Activated CD8-positive, alpha-beta T cell treated with anti-CD3 and anti-CD28 coated beads for 36 hours (primary cell): ENCODE measurements at regions not wholly inside any gene's neighbourhood (a gene's known extent, or its start where the extent isn't known, plus 50 kb on each side); places are given as distances from the start of the nearest gene placed in this dataset.

ENCODE experiments used
- ATAC-seq: fragments of 200-7000 bp; cut with Tn5 transposase; one replicate; pipeline ENCODE4 v1.10.0; 2021; ENCODE audit warnings: mild to moderate bottlenecking, moderate library complexity
- CTCF ChIA-PET: fragments of 350-600 bp; sonication (Branson Sonifier 250); formaldehyde crosslinking; loops from one replicate; lab custom pipeline; 2021; ENCODE audit warnings: antibody characterized with exemption; lab: Charles Lee
- POLR2A ChIA-PET: fragments of 350-600 bp; sonication (Branson Sonifier 250); formaldehyde crosslinking; loops from one replicate; lab custom pipeline; 2021; ENCODE audit warnings: antibody characterized with exemption; lab: Charles Lee
- DNase-seq: peaks from one replicate; pipeline ENCODE4 v3.0.0-alpha.2; 2020
- H3K27ac Mint-ChIP-seq: one replicate; pipeline ENCODE4 v1.8.0; 2021; ENCODE audit warnings: mild to moderate bottlenecking, mixed read lengths
- H3K27me3 Mint-ChIP-seq: one replicate; pipeline ENCODE4 v1.8.0; 2021; ENCODE audit warnings: mixed read lengths
- H3K36me3 Mint-ChIP-seq: one replicate; pipeline ENCODE4 v1.8.0; 2021; ENCODE audit warnings: low read depth, mixed read lengths
- H3K4me1 Mint-ChIP-seq: one replicate; pipeline ENCODE4 v1.8.0; 2021; ENCODE audit warnings: low read depth, mixed read lengths
- H3K4me3 Mint-ChIP-seq: one replicate; pipeline ENCODE4 v1.8.0; 2021; ENCODE audit warnings: mild to moderate bottlenecking, moderate library complexity, mixed read lengths
- H3K9me3 Mint-ChIP-seq: one replicate; pipeline ENCODE4 v1.8.0; 2021; ENCODE audit warnings: mixed read lengths
- CTCF ChIP-seq: fragments of 200-600 bp; IDR thresholded peaks from one replicate; pipeline ENCODE4 v1.8.0; 2022; ENCODE audit warnings: antibody characterized with exemption, mild to moderate bottlenecking
- intact Hi-C: fragments of 100-400 bp; cut with micrococcal nuclease; formaldehyde crosslinking; loops from one replicate; pipeline ENCODE4 v1.10.0; 2022

GRCh38 chr3:157606011-157606851 is 103.0 kb upstream of the VEPH1 start:
- CTCF ChIA-PET: interaction anchor here (0.6 to 2.4 kb wide), 33 partner anchors 8 to 1185 kb away, joined by 3 to 9 read pairs (median 4); no protein-coding TSS in a partner anchor
- ATAC-seq (peak; percentile 98), DNase-seq (peak; percentile 83)
- no peak overlapping the region for H3K27ac Mint-ChIP-seq
- peak; percentile 78 for TF ChIP-seq CTCF
- peaks cover 3% of the 10 kb centered on the region for H3K4me1 Mint-ChIP-seq
- intact Hi-C loops: no loop called here
- POLR2A ChIA-PET: no interaction called here
- peaks cover 12% of the 10 kb centered on the region for H3K27me3 Mint-ChIP-seq
- no peaks in the 10 kb centered on the region for H3K9me3 Mint-ChIP-seq
- H3K4me3 Mint-ChIP-seq: no peak overlapping the region
- H3K36me3 Mint-ChIP-seq: no peaks in the 10 kb centered on the region

- Mint-ChIP-seq H3K9me3 (no peaks in the 10 kb centered on the region), H3K4me1 (peaks cover 3% of the 10 kb centered on the region), H3K4me3 (no peak overlapping the region), H3K36me3 (no peaks in the 10 kb centered on the region), H3K27ac (no peak overlapping the region), H3K27me3 (peaks cover 16% of the 10 kb centered on the region)
- no peak for TF ChIP-seq CTCF
- POLR2A ChIA-PET: no interaction called here
- CTCF ChIA-PET: interaction anchor here (0.6 to 2.4 kb wide), 11 partner anchors 9 to 1186 kb away, joined by 3 to 9 read pairs (median 5); no protein-coding TSS in a partner anchor
- intact Hi-C loops: no loop called here
- DNase-seq: no peak
- no peak for ATAC-seq
Observed at GRCh38 chr3:157605356-157605755, 102.1 kb upstream of the VEPH1 start.

GRCh38 chr3:157602424-157602823 is 99.2 kb upstream of the VEPH1 start:
- CTCF ChIA-PET: no interaction called here
- ATAC-seq: no peak

GRCh38 chr3:157595259-157595658 is 92.0 kb upstream of the VEPH1 start:
- no peak for TF ChIP-seq CTCF
- ChIA-PET POLR2A (no interaction called here), CTCF (interaction anchor here (1.1 to 1.2 kb wide), 2 partner anchors 11 to 63 kb away, joined by 3 read pairs; no protein-coding TSS in a partner anchor)
- no peak overlapping the region for H3K27ac Mint-ChIP-seq
- no peaks in the 10 kb centered on the region for H3K36me3 Mint-ChIP-seq
- intact Hi-C loops: no loop called here
- H3K4me3 Mint-ChIP-seq: no peak overlapping the region
- DNase-seq (no peak), ATAC-seq (no peak)
- H3K4me1 Mint-ChIP-seq: no peaks in the 10 kb centered on the region
- H3K9me3 Mint-ChIP-seq: no peaks in the 10 kb centered on the region
- peaks cover 11% of the 10 kb centered on the region for H3K27me3 Mint-ChIP-seq

More at GRCh38 chr3:157602424-157602823, 99.2 kb upstream of the VEPH1 start:
- intact Hi-C loops: no loop called here
- H3K36me3 Mint-ChIP-seq: no peaks in the 10 kb centered on the region
- H3K9me3 Mint-ChIP-seq: no peaks in the 10 kb centered on the region
- no peak overlapping the region for H3K27ac Mint-ChIP-seq
- H3K4me3 Mint-ChIP-seq: no peak overlapping the region
- H3K4me1 Mint-ChIP-seq: peaks cover 3% of the 10 kb centered on the region
- peaks cover 14% of the 10 kb centered on the region for H3K27me3 Mint-ChIP-seq
- POLR2A ChIA-PET: no interaction called here
- TF ChIP-seq CTCF: no peak
- DNase-seq: no peak

GRCh38 chr3:157594413-157594812 is 91.2 kb upstream of the VEPH1 start:
- POLR2A ChIA-PET: no interaction called here
- intact Hi-C loops: no loop called here
- H3K36me3 Mint-ChIP-seq: no peaks in the 10 kb centered on the region
- CTCF ChIA-PET: interaction anchor here (1.1 kb wide), 2 partner anchors 12 to 62 kb away, joined by 3 to 5 read pairs; no protein-coding TSS in a partner anchor
- DNase-seq (no peak), ATAC-seq (no peak)
- H3K9me3 Mint-ChIP-seq: no peaks in the 10 kb centered on the region
- TF ChIP-seq CTCF: no peak
- no peak overlapping the region for H3K27ac Mint-ChIP-seq
- peaks cover 11% of the 10 kb centered on the region for H3K27me3 Mint-ChIP-seq
- no peak overlapping the region for H3K4me3 Mint-ChIP-seq
- no peaks in the 10 kb centered on the region for H3K4me1 Mint-ChIP-seq
